ENCODE measurements at regions not wholly inside any gene's neighbourhood (a gene's known extent, or its start where the extent isn't known, plus 50 kb on each side); places are given as distances from the start of the nearest gene placed in this dataset.
"Not testable (repeated sequence)": the region's sequence is repeated elsewhere in the genome, so short reads cannot be mapped to it uniquely, and the experiment has no call there.

DNA sequence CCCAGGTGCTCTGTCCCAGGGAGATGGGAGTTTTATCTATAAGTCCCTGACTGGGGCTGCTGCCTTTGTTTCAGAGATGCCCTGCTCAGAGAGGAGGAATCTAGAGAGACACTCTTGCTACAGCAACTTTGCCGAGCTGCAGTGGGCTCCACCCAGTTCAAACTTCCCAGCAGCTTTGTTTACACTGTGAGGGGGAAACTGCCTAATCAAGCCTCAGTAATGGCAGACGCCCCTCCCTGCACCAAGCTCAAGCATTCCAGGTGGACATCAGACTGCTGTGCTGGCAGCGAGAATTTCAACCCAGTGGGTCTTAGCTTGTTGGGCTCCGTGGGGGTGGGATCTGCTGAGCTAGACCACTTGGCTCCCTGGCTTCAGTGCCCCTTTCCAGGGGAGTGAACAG is 50.2 kb upstream of the RASA1 start:
- DNase-seq = not testable (repeated sequence)
